Gastroesophageal sphincter (tissue), 4 donors: ENCODE measurements at regions not wholly inside any gene's neighbourhood (a gene's known extent, or its start where the extent isn't known, plus 50 kb on each side); places are given as distances from the start of the nearest gene placed in this dataset.

Experiments used
- ATAC-seq: fragments of 150-250 bp; one replicate; pipeline ENCODE4 v1.9.1; 2016; ENCODE audit warnings: mild to moderate bottlenecking, moderate library complexity
- H3K27ac ChIP-seq, 4 donors: fragments of 200-600 bp; sonication (generic) in 3 of 4; 1 replicate in 3 of 4; 2 replicates in 1 of 4; pipeline ENCODE4 v1.5.1; 2016 to 2019
- H3K27me3 ChIP-seq: fragments of 200-600 bp; sonication (generic); one replicate; pipeline ENCODE4 v1.5.1; 2019
- H3K36me3 ChIP-seq, 2 donors: fragments of 200-600 bp; sonication (generic); one replicate each; pipeline ENCODE4 v1.5.1; 2019; ENCODE audit warnings: control low read depth in 1 of 2
- H3K4me1 ChIP-seq, 3 donors: fragments of 200-600 bp; sonication (generic); 1 replicate in 2 of 3; 2 replicates in 1 of 3; pipeline ENCODE4 v1.5.1; 2016 to 2019; ENCODE audit warnings: control low read depth in 2 of 3
- H3K4me3 ChIP-seq, 2 donors: fragments of 200-600 bp; sonication (generic); one replicate each; pipeline ENCODE4 v1.5.1; 2019; ENCODE audit warnings: mild to moderate bottlenecking in 1 of 2, moderate library complexity in 1 of 2
- H3K9me3 ChIP-seq, 3 donors: fragments of 200-600 bp; sonication (generic); one replicate each; pipeline ENCODE4 v1.5.1; 2017 to 2019; ENCODE audit warnings: control low read depth in 2 of 3
- EP300 ChIP-seq: sonication (generic); formaldehyde crosslinking; IDR thresholded peaks from one replicate; pipeline ENCODE4 v1.6.1; 2017; ENCODE audit warnings: antibody characterized with exemption, mild to moderate bottlenecking
- POLR2A ChIP-seq, 2 donors: fragments of 450-650 bp; IDR thresholded peaks; one replicate each; pipeline ENCODE4 v1.6.1; 2017; ENCODE audit warnings: antibody characterized with exemption in 2 of 2, mild to moderate bottlenecking in 2 of 2, moderate library complexity in 1 of 2
- POLR2AphosphoS5 ChIP-seq: sonication (generic); formaldehyde crosslinking; IDR thresholded peaks from one replicate; pipeline ENCODE4 v1.6.1; 2017; ENCODE audit warnings: antibody characterized with exemption
- WGBS, 2 donors: methylation state at CpG; one replicate each; pipeline ENCODE4 v1.1.5; 2018; ENCODE audit warnings: low coverage in 1 of 2; 5-methylcytosine and 5-hydroxymethylcytosine counted together
- TF ChIP-seq, protein P1 (sequence below), 4 experiments: fragments of 200-600 bp in 2 of 4; fragments of 450-650 bp in 2 of 4; sonication (generic) in 1 of 4; IDR thresholded peaks; one replicate each; pipeline ENCODE4 v1.5.1; 2017 to 2019; ENCODE audit warnings: antibody characterized with exemption in 4 of 4, mild to moderate bottlenecking in 2 of 4, moderate library complexity in 2 of 4

DNA sequence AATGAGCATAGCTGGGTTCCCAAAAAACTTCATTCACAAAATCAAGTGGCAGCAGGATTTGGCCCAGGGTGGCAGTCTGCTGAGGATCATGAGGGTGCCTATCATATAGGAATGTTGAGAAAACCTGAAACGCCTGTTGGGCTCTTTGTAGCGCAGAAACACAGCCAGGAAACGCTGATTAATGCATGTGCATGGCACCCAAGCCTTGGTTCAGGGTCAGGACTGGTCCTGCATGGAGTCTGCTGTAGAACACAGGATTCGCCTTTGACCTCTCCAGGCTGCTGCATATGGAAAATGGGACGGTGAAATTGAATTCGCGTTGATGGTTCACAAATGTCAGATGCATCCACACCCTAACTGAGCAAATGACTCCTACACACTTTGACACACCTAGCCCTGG is 227.9 kb upstream of the COPS8 start:
- H3K4me3 ChIP-seq: no peak overlapping the region
- H3K9me3 ChIP-seq: peaks cover 0 to 11% (median 0%) of the 10 kb centered on the region in 3 donors
- no peak for TF ChIP-seq EP300
- TF ChIP-seq, protein P1, sequence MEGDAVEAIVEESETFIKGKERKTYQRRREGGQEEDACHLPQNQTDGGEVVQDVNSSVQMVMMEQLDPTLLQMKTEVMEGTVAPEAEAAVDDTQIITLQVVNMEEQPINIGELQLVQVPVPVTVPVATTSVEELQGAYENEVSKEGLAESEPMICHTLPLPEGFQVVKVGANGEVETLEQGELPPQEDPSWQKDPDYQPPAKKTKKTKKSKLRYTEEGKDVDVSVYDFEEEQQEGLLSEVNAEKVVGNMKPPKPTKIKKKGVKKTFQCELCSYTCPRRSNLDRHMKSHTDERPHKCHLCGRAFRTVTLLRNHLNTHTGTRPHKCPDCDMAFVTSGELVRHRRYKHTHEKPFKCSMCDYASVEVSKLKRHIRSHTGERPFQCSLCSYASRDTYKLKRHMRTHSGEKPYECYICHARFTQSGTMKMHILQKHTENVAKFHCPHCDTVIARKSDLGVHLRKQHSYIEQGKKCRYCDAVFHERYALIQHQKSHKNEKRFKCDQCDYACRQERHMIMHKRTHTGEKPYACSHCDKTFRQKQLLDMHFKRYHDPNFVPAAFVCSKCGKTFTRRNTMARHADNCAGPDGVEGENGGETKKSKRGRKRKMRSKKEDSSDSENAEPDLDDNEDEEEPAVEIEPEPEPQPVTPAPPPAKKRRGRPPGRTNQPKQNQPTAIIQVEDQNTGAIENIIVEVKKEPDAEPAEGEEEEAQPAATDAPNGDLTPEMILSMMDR (IDR thresholded peaks at IDR 0.05): no peak
- no peak for TF ChIP-seq POLR2AphosphoS5
- no peak for TF ChIP-seq POLR2A (IDR thresholded peaks at IDR 0.05)
- H3K4me1 ChIP-seq: no peaks in the 10 kb centered on the region
- H3K27me3 ChIP-seq: peaks cover 22% of the 10 kb centered on the region
- no peak overlapping the region for H3K27ac ChIP-seq
- ATAC-seq: no peak
- no peaks in the 10 kb centered on the region for H3K36me3 ChIP-seq
- 92 to 97% methylated on average over 2 to 7 of the region's 7 CpGs for WGBS, 2 donors

DNA sequence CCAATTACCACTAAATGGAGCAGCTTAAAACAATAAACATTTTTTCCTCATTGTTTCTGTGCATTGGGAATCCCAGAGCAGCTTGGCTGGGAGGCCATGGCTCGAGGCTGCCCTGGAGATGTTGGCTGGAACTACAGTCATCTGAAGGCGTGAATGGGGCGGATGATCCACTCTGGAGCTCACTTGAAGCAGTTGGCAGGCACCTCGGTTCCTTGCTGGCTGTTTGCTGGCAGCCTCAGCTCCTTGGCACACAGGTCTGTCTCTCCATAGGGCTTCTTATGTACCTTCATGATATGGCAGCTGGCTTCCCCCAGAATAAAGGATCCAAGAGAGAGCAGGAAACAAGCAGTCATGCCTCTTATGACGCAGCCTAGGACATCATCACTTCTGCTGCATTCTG is 227.0 kb upstream of the COPS8 start:
- WGBS, 2 donors: 100% methylated on average over 2 to 5 of the region's 5 CpGs

DNA sequence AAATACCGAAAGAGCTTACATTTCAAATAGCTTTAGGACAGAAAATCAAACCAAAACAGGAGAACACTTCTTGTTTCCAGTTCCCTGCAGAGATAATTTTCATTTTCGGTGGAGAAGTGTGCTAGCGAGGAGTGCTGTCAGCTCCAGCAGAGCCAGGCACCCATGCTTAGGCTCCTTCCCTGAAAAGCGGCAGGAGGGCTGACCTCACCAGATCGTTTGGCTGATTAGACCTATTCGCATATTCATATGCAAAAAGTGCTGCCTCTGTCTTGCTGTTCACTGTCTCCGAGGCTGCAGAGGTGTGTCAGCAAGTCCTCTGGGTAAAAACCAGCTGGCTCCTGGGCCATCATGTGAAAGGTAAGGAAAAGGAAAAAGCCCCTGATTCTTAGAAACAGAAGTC is 225.8 kb upstream of the COPS8 start:
- 85 to 100% methylated on average over 1 to 6 of the region's 7 CpGs for WGBS, 2 donors
- Histone ChIP-seq H3K9me3 (peaks cover 0 to 11% (median 0%) of the 10 kb centered on the region in 3 donors), H3K27ac (no peak overlapping the region), H3K27me3 (peaks cover 21% of the 10 kb centered on the region), H3K36me3 (no peaks in the 10 kb centered on the region), H3K4me1 (no peaks in the 10 kb centered on the region), H3K4me3 (no peak overlapping the region)
- no peak for ATAC-seq
- TF ChIP-seq POLR2A (IDR thresholded peaks at IDR 0.05) (no peak), POLR2AphosphoS5 (no peak)
- TF ChIP-seq, protein P1 (IDR thresholded peaks at IDR 0.05): no peak

More for the DNA sequence above, 227.0 kb upstream of the COPS8 start:
- TF ChIP-seq, protein P1 (IDR thresholded peaks at IDR 0.05): no peak
- TF ChIP-seq EP300 (no peak), POLR2AphosphoS5 (no peak), POLR2A (IDR thresholded peaks at IDR 0.05) (no peak)
- Histone ChIP-seq H3K36me3 (no peaks in the 10 kb centered on the region), H3K27me3 (peaks cover 22% of the 10 kb centered on the region), H3K9me3 (peaks cover 0 to 11% (median 0%) of the 10 kb centered on the region in 3 donors), H3K27ac (no peak overlapping the region), H3K4me1 (no peaks in the 10 kb centered on the region), H3K4me3 (no peak overlapping the region)
- no peak for ATAC-seq

DNA sequence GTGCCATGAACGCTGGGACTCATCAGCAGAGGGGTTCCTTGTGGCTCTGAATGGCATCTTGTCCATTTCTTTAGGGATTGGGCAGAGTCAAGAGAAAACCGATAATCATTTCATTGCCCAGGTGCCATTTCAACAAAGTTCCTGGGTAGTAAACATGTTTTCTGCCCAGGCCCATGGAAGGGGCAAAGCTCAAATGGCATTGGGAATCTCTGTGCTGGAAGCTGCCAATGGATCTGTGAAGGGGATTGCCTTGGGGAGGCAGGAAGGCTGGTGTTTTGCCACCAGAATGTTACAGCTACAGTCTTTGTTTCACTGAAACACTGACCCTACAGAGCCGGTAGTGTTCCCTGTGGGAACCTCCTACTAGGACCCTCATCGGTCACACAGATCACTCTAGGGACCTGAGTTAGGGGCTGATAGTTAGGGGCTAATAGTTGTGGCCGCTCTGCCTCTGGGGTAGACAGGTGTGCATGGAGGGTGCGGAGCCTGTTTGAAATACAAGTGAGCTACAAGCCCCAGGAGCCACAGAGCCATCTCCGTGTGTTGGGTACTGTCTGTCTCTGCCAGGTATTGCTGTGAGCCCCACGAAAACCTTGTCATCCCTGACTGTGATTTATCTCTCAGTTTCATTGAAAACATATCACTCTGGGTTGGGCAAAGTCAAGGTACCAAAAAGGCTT is 224.4 kb upstream of the COPS8 start:
- Histone ChIP-seq H3K4me1 (no peaks in the 10 kb centered on the region), H3K27ac (no peak overlapping the region), H3K36me3 (no peaks in the 10 kb centered on the region), H3K4me3 (no peak overlapping the region), H3K9me3 (peaks cover 0 to 4% (median 0%) of the 10 kb centered on the region in 3 donors), H3K27me3 (peaks cover 8% of the 10 kb centered on the region)
- no peak for ATAC-seq
- TF ChIP-seq POLR2AphosphoS5: no peak
- TF ChIP-seq, protein P1 (IDR thresholded peaks at IDR 0.05): no peak
- no peak for TF ChIP-seq EP300
- TF ChIP-seq POLR2A (IDR thresholded peaks at IDR 0.05): no peak
- 68 to 93% methylated on average over 3 to 4 of the region's 8 CpGs for WGBS, 2 donors

DNA sequence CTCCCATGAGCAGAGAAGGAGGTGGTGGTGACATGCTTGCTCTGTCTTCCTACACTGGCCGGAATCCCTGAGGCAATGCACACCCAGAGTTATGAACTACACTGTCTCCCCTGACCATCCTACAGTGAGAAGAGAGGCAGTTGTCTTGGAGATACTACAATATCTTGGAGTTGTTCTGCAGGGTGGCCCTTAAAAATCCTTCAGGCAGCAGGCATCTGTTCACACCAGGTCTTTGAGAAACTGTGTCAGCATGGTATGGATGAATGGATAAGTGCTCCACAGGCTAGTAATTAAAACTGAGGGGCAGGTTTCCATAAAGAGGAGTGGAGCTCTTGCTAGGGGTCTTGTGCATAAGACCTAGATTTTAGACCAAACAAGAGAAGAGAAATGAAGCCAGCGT is 223.7 kb upstream of the COPS8 start:
- Histone ChIP-seq H3K27me3 (peaks cover 6% of the 10 kb centered on the region), H3K4me1 (no peaks in the 10 kb centered on the region), H3K9me3 (peaks cover 0 to 4% (median 0%) of the 10 kb centered on the region in 3 donors), H3K4me3 (no peak overlapping the region), H3K27ac (no peak overlapping the region), H3K36me3 (no peaks in the 10 kb centered on the region)
- 86 to 100% methylated on average over 1 of the region's 2 CpGs for WGBS, 2 donors
- ATAC-seq: no peak
- TF ChIP-seq POLR2A (IDR thresholded peaks at IDR 0.05): no peak
- TF ChIP-seq, protein P1 (IDR thresholded peaks at IDR 0.05): no peak
- no peak for TF ChIP-seq POLR2AphosphoS5
- TF ChIP-seq EP300: no peak
